Type B pancreatic cell (in vitro differentiated cells): ENCODE measurements at regions not wholly inside any gene's neighbourhood (a gene's known extent, or its start where the extent isn't known, plus 50 kb on each side); places are given as distances from the start of the nearest gene placed in this dataset.

Experiments
- DNase-seq: peaks from one replicate; pipeline ENCODE4 v3.0.0; 2021; ENCODE audit warnings: mixed read lengths; ENCODE audit not compliant: unreplicated experiment; ENCODE audit errors: extremely low spot score
- H3K27ac Mint-ChIP-seq: 2 replicates; pipeline ENCODE4 v1.8.0; 2021; ENCODE audit warnings: mild to moderate bottlenecking, mixed read lengths
- H3K27me3 Mint-ChIP-seq: 2 replicates; pipeline ENCODE4 v1.8.0; 2021; ENCODE audit warnings: mixed read lengths
- H3K36me3 Mint-ChIP-seq: 2 replicates; pipeline ENCODE4 v1.8.0; 2021; ENCODE audit warnings: mixed read lengths
- H3K4me1 Mint-ChIP-seq: one replicate; pipeline ENCODE4 v1.8.0; 2021; ENCODE audit warnings: mixed read lengths; ENCODE audit not compliant: unreplicated experiment
- H3K4me3 Mint-ChIP-seq: 2 replicates; pipeline ENCODE4 v1.8.0; 2021; ENCODE audit warnings: mild to moderate bottlenecking, mixed read lengths
- H3K9me3 Mint-ChIP-seq: 2 replicates; pipeline ENCODE4 v1.8.0; 2021; ENCODE audit warnings: mixed read lengths
- TF ChIP-seq, protein P1 (sequence below): fragments of 200-600 bp; sonication (generic); conservative IDR thresholded peaks from 2 replicates; pipeline ENCODE4 v1.5.0; 2021; ENCODE audit warnings: antibody characterized with exemption, mild to moderate bottlenecking

DNA sequence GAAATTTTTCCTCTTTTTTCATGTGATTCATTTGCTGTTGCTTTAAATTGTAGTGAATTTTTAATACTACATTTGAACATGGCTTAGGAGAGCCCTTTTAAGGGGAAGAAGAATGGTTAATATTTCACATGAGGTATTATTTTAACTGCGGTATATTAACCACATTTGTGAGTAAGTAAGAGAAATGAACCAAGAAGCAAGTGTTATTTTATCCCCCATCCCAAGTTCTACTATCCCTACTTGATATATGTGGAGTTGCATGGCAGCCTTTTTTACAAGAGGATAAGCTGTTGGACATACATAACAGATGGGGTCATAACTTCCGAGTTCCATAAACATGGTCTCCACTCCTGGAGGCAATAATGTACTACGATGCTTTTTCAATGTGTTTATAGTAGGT, 623.3 kb downstream of the LRFN5 start:
- TF ChIP-seq, protein P1, sequence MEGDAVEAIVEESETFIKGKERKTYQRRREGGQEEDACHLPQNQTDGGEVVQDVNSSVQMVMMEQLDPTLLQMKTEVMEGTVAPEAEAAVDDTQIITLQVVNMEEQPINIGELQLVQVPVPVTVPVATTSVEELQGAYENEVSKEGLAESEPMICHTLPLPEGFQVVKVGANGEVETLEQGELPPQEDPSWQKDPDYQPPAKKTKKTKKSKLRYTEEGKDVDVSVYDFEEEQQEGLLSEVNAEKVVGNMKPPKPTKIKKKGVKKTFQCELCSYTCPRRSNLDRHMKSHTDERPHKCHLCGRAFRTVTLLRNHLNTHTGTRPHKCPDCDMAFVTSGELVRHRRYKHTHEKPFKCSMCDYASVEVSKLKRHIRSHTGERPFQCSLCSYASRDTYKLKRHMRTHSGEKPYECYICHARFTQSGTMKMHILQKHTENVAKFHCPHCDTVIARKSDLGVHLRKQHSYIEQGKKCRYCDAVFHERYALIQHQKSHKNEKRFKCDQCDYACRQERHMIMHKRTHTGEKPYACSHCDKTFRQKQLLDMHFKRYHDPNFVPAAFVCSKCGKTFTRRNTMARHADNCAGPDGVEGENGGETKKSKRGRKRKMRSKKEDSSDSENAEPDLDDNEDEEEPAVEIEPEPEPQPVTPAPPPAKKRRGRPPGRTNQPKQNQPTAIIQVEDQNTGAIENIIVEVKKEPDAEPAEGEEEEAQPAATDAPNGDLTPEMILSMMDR, result no peak
- no peaks in the 10 kb centered on the region for H3K27me3 Mint-ChIP-seq
- H3K27ac Mint-ChIP-seq, result no peak overlapping the region
- H3K4me3 Mint-ChIP-seq, result no peak overlapping the region
- H3K9me3 Mint-ChIP-seq, result peaks cover 9% of the 10 kb centered on the region
- H3K36me3 Mint-ChIP-seq, result no peaks in the 10 kb centered on the region
- DNase-seq, result no peak
- H3K4me1 Mint-ChIP-seq, result no peaks in the 10 kb centered on the region

DNA sequence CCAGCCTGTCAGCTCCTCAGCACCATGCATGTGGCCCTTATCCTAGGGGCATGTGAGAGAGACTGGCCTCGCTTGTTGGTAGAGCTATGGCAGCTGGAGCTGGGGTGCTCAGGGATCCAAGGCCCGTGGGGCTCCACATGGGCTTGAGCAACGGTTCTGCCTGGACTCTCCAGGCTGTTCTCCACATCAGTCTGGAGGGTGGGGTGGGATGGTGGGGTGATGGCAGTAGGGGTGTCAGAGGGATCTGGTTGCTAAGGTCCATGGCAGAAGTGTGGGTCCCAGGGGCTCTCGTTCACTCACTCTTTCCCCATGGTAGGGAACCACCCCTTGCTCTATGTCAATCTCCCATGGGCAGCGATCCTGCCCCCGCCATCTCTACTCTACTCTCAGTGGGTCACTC, 622.6 kb downstream of the LRFN5 start:
- Mint-ChIP-seq H3K4me3 (no peak overlapping the region), H3K9me3 (peaks cover 9% of the 10 kb centered on the region), H3K36me3 (no peaks in the 10 kb centered on the region), H3K4me1 (peaks cover under 1% of the 10 kb centered on the region), H3K27ac (no peak overlapping the region), H3K27me3 (no peaks in the 10 kb centered on the region)
- no peak for DNase-seq
- TF ChIP-seq, protein P1, result no peak

DNA sequence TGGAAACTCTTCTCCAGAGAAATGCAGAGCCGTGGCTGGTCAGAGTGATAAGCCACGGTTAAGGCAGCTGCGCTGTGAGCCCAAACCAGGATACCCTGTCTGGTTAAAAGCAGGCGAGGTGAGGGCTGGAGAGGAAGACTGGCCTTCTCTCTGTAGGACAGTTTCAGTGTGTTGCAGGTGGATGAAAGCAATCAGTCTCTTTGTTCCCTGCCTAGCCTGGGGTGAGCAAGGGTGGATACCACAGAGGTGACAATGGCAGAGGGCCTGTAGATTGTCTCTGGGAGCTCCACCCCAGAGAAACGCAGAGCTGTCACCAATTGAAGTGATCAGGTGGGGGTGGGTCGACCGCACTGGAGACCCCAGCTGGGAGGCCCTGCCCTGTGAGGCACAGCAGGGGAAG, 621.9 kb downstream of the LRFN5 start:
- Mint-ChIP-seq H3K27me3 (no peaks in the 10 kb centered on the region), H3K36me3 (no peaks in the 10 kb centered on the region), H3K4me3 (no peak overlapping the region), H3K4me1 (peaks cover 3% of the 10 kb centered on the region), H3K27ac (no peak overlapping the region), H3K9me3 (peaks cover 9% of the 10 kb centered on the region)
- DNase-seq, result no peak
- TF ChIP-seq, protein P1, result no peak

DNA sequence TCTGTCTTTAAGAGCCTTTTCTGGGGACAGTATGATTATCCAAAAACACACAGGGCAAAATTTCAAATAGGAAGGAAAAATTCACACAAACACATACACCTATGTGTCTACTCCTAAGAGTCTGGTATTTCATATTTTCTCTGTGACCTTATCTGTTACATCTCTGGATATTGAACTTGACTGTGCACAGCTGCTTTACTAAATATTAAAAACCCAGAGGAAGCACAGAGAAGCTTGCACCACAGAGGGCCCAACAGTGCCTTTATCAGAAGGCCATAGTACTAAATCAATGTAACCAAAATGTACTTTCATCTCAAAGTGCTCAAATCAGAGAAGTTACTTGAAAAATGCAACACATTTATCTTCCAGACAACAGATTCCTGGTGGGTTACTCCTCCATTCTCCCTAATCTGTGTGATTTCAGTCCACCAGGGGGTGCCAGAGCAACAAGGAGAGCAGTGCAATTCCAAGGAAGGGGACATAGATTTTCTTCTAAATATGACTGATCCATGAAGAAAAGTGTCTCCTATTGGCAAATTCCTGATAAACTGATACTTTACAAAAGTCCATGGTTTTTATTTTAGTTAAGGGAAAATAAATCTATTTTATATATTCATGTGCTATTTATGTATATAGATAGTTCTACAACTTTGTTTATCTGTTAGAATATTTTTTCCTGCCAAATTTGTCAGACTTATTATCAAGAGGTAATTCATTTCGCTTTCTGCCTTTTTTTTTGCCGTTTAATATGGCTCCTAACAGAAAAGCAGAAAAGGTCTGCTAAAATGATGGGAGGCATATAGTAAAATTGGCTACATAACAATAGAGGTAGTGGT, 617.6 kb downstream of the LRFN5 start:
- Mint-ChIP-seq H3K27ac (no peak overlapping the region), H3K27me3 (no peaks in the 10 kb centered on the region), H3K4me1 (peaks cover 8% of the 10 kb centered on the region), H3K36me3 (no peaks in the 10 kb centered on the region), H3K4me3 (no peak overlapping the region), H3K9me3 (peaks cover 3% of the 10 kb centered on the region)
- no peak for DNase-seq
- TF ChIP-seq, protein P1, result peak; percentile 92

DNA sequence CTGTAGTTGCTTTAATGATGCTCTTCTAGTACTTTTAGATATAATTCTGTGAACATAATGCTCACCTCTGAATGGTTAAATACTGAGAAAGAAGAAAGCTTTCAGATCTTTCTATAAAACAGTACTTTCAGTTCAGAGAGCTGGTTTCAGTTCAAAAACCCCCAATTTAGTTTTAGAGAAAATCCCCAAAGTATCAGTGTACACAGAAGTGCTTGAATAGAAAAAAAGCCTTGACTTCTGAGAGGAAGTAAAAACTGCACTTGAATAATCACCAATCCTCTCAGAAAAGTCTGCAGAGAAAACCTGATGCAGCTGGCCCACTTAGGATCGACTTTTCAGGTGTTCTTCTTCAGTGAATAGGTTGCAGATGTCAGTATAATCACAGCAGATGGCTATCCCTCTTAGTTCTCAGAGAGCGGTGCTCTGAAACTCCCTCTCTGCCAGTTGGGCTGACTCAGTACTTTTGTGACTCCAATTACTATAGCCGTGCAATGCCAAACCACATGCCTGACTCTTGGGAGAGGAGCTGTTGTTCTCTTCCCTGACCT, 616.3 kb downstream of the LRFN5 start:
- Mint-ChIP-seq H3K4me1 (peaks cover 8% of the 10 kb centered on the region), H3K36me3 (no peaks in the 10 kb centered on the region), H3K4me3 (no peak overlapping the region), H3K27ac (no peak overlapping the region), H3K9me3 (peaks cover 3% of the 10 kb centered on the region), H3K27me3 (no peaks in the 10 kb centered on the region)
- TF ChIP-seq, protein P1, result no peak
- DNase-seq, result no peak
